GM23338 (cell line): ENCODE measurements at regions not wholly inside any gene's neighbourhood (a gene's known extent, or its start where the extent isn't known, plus 50 kb on each side); places are given as distances from the start of the nearest gene placed in this dataset.

Source experiments
- ATAC-seq: fragments of 200-7000 bp; cut with Tn5 transposase; 3 replicates; pipeline ENCODE4 v1.9.1; 2020
- DNase-seq: peaks from one replicate; pipeline ENCODE4 v3.0.0-alpha.2; 2015; ENCODE audit warnings: low spot score
- H2AFZ ChIP-seq: fragments of 200-600 bp; sonication (generic); 2 replicates; pipeline ENCODE4 v1.8.0; 2016; ENCODE audit warnings: antibody characterized with exemption, mild to moderate bottlenecking, moderate library complexity
- H3F3A ChIP-seq: fragments of 200-600 bp; sonication (generic); replicated peaks from 2 replicates; pipeline ENCODE4 v1.8.0; 2017; ENCODE audit warnings: antibody characterized with exemption, mixed run types, low read depth
- H3K27ac ChIP-seq: fragments of 200-600 bp; sonication (generic); 2 replicates; pipeline ENCODE4 v1.6.1; 2016; ENCODE audit warnings: low read depth
- H3K27me3 ChIP-seq: fragments of 200-600 bp; sonication (generic); 2 replicates; pipeline ENCODE4 v1.8.0; 2016; ENCODE audit warnings: mild to moderate bottlenecking, mixed run types, moderate library complexity; ENCODE audit not compliant: insufficient read depth
- H3K36me3 ChIP-seq: fragments of 200-600 bp; sonication (generic); 2 replicates; pipeline ENCODE4 v1.8.0; 2016; ENCODE audit warnings: mild to moderate bottlenecking; ENCODE audit not compliant: insufficient read depth
- H3K4me1 ChIP-seq: fragments of 200-600 bp; sonication (generic); 2 replicates; pipeline ENCODE4 v1.8.0; 2016; ENCODE audit warnings: mild to moderate bottlenecking, moderate library complexity; ENCODE audit not compliant: insufficient read depth
- H3K4me2 ChIP-seq: fragments of 200-600 bp; sonication (generic); 2 replicates; pipeline ENCODE4 v1.7.1; 2017; ENCODE audit warnings: mixed run types
- H3K4me3 ChIP-seq: fragments of 200-600 bp; sonication (generic); 2 replicates; pipeline ENCODE4 v1.6.1; 2016; ENCODE audit warnings: mixed run types
- H3K79me2 ChIP-seq: fragments of 200-600 bp; sonication (generic); replicated peaks from 2 replicates; pipeline ENCODE4 v1.8.0; 2017; ENCODE audit warnings: mild to moderate bottlenecking; ENCODE audit not compliant: insufficient read depth
- H3K9me2 ChIP-seq: fragments of 200-600 bp; sonication (generic); 2 replicates; pipeline ENCODE4 v1.8.0; 2017; ENCODE audit not compliant: insufficient read depth
- H4K20me1 ChIP-seq: fragments of 200-600 bp; sonication (generic); replicated peaks from 2 replicates; pipeline ENCODE4 v1.8.0; 2017; ENCODE audit warnings: mild to moderate bottlenecking; ENCODE audit not compliant: insufficient read depth
- H3K27ac Mint-ChIP-seq: 2 replicates; pipeline ENCODE4 v1.8.0; 2020; ENCODE audit warnings: inconsistent platforms, mild to moderate bottlenecking, moderate library complexity, mixed read lengths
- H3K27me3 Mint-ChIP-seq: 3 replicates; pipeline ENCODE4 v1.8.0; 2022; ENCODE audit warnings: low read depth, mild to moderate bottlenecking, moderate library complexity, mixed read lengths, inconsistent platforms; ENCODE audit not compliant: insufficient read depth, poor library complexity
- H3K36me3 Mint-ChIP-seq: 3 replicates; pipeline ENCODE4 v1.8.0; 2021; ENCODE audit warnings: low read depth, mild to moderate bottlenecking, inconsistent platforms, moderate library complexity, mixed read lengths
- H3K4me1 Mint-ChIP-seq: 3 replicates; pipeline ENCODE4 v1.8.0; 2020; ENCODE audit warnings: mild to moderate bottlenecking, inconsistent platforms, mixed read lengths
- H3K4me3 Mint-ChIP-seq: 3 replicates; pipeline ENCODE4 v1.8.0; 2021; ENCODE audit warnings: moderate library complexity, mild to moderate bottlenecking, inconsistent platforms, mixed read lengths
- H3K9me3 Mint-ChIP-seq: 3 replicates; pipeline ENCODE4 v1.8.0; 2020; ENCODE audit warnings: moderate library complexity, mild to moderate bottlenecking, inconsistent platforms, mixed read lengths
- CTCF ChIP-seq, 2 experiments: fragments of 200-600 bp in 1 of 2; sonication (generic) in 1 of 2; conservative IDR thresholded peaks; 2 replicates each; pipeline versions ENCODE4 v1.5.1 to v1.6.1; 2016 to 2017; ENCODE audit warnings: antibody characterized with exemption in 2 of 2, low read depth in 2 of 2, mild to moderate bottlenecking in 2 of 2, moderate library complexity in 1 of 2
- ETS1 ChIP-seq: IDR thresholded peaks from 2 replicates; pipeline ENCODE4 v1.6.1; 2016; ENCODE audit warnings: antibody characterized with exemption
- EZH2phosphoT487 ChIP-seq: fragments of 200-600 bp; sonication (generic); IDR thresholded peaks from one replicate; pipeline ENCODE4 v1.8.1; 2018; ENCODE audit warnings: antibody characterized with exemption; ENCODE audit not compliant: unreplicated experiment
- STAT1 ChIP-seq: IDR thresholded peaks from one replicate; pipeline ENCODE4 v1.6.1; 2016; ENCODE audit warnings: antibody characterized with exemption; ENCODE audit not compliant: unreplicated experiment
- ZNF331 ChIP-seq: fragments of 250-450 bp; sonication (Bioruptor Pico); IDR thresholded peaks from 2 replicates; pipeline ENCODE4 v1.5.0; 2020; ENCODE audit warnings: low read depth, mild to moderate bottlenecking, moderate library complexity

- Mint-ChIP-seq H3K4me1 (peaks cover 10% of the 10 kb centered on the region), H3K36me3 (no peaks in the 10 kb centered on the region), H3K27me3 (peaks cover 6% of the 10 kb centered on the region), H3K4me3 (no peak overlapping the region), H3K9me3 (no peaks in the 10 kb centered on the region; the same call in 2 of the 3 replicates), H3K27ac (no peak overlapping the region)
- Histone ChIP-seq H3K4me3 (no peak overlapping the region), H4K20me1 (no peaks in the 10 kb centered on the region), H3K9me2 (no peaks in the 10 kb centered on the region), H3K27ac (no peak overlapping the region), H3K79me2 (no peaks in the 10 kb centered on the region), H3K4me1 (peaks cover 6% of the 10 kb centered on the region; the same call in 1 of the 2 replicates), H3K4me2 (no peak overlapping the region), H3F3A (no peaks in the 10 kb centered on the region), H3K36me3 (no peaks in the 10 kb centered on the region), H2AFZ (peak overlapping the region; percentile 91), H3K27me3 (no peaks in the 10 kb centered on the region)
- DNase-seq, result peak; percentile 33
- TF ChIP-seq STAT1, result no peak
- peak in 1 of 2 experiments; percentile 35; a peak in 3 of 4 replicates for TF ChIP-seq CTCF (conservative IDR thresholded peaks at IDR 0.05; ENCODE audit: low read depth in 2 of 2)
- ATAC-seq, result peak; percentile 34
These were observed 77.5 kb upstream of the CLDN10 start for GRCh38 chr13:95474992-95475391.

DNA sequence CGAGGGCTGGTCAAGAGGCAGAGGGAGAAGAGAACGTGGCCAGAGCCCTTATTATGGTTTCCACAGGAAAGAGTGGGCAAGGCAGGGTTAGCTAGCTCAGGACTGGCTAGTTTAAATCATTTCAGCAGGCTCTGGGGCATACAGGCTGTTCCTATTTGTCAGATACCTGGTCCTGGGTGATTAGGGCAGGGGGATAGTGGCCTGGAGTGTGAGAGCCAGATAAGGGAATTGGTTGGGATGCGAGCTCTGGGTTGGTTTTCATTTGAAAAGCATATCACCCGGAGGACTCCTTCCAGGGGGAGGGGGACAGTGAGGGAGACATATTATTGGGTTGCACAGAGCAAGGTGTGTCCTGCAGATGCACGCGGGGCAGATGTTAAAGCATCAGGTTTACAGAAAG lies 75.3 kb upstream of the CLDN10 start:
- Histone ChIP-seq H3K4me3 (no peak overlapping the region), H3K36me3 (no peaks in the 10 kb centered on the region), H3K4me2 (no peak overlapping the region), H3K4me1 (peaks cover 6% of the 10 kb centered on the region; the same call in 1 of the 2 replicates), H4K20me1 (no peaks in the 10 kb centered on the region), H3K9me2 (no peaks in the 10 kb centered on the region), H3K27me3 (no peaks in the 10 kb centered on the region), H3F3A (no peaks in the 10 kb centered on the region), H3K79me2 (no peaks in the 10 kb centered on the region), H3K27ac (no peak overlapping the region), H2AFZ (no peak overlapping the region)
- Mint-ChIP-seq H3K4me3 (no peak overlapping the region), H3K27ac (no peak overlapping the region), H3K9me3 (no peaks in the 10 kb centered on the region), H3K4me1 (peaks cover 10% of the 10 kb centered on the region), H3K27me3 (peaks cover 6% of the 10 kb centered on the region), H3K36me3 (no peaks in the 10 kb centered on the region)
- DNase-seq, result no peak
- TF ChIP-seq EZH2phosphoT487 (no peak), ETS1 (no peak), ZNF331 (CRISPR knock-in tag) (no peak), CTCF (conservative IDR thresholded peaks at IDR 0.05; ENCODE audit: low read depth in 2 of 2) (no peak)
- ATAC-seq, result no peak
